GM12878 (cell line): ENCODE measurements at regions not wholly inside any gene's neighbourhood (a gene's known extent, or its start where the extent isn't known, plus 50 kb on each side); places are given as distances from the start of the nearest gene placed in this dataset.

ENCODE experiments used
- ATAC-seq: fragments of 200-7000 bp; cut with Tn5 transposase; 3 replicates; pipeline ENCODE4 v1.9.1; 2020; ENCODE audit warnings: mild to moderate bottlenecking, moderate library complexity
- BruUV-seq: library from RNA; stranded (reverse); fragments of 400-500 nt; replicated peaks from 2 replicates; lab custom pipeline; 2021; lab: Mats Ljungman, UMichigan
- CTCF ChIA-PET: fragments of 300-600 bp; sonication (Branson Sonifier 250); formaldehyde crosslinking; extraction: SDS; loops from one replicate; lab custom pipeline; 2021; ENCODE audit warnings: inconsistent platforms; lab: Yijun Ruan, JAX
- POLR2A ChIA-PET: fragments of 350-600 bp; formaldehyde crosslinking; extraction: SDS; loops from one replicate; lab custom pipeline; 2021; ENCODE audit warnings: inconsistent platforms; lab: Charles Lee
- RAD21 ChIA-PET: fragments of 300-600 bp; sonication (Branson Sonifier 250); formaldehyde crosslinking; loops from one replicate; lab custom pipeline; 2023; ENCODE audit warnings: antibody characterized with exemption; ENCODE audit not compliant: unreplicated experiment; lab: Charles Lee
- SMC1A ChIA-PET: fragments of 300-600 bp; sonication (Branson Sonifier 250); formaldehyde crosslinking; loops from one replicate; lab custom pipeline; 2023; ENCODE audit not compliant: unreplicated experiment, uncharacterized antibody; lab: Charles Lee
- DNase-seq: peaks from one replicate; pipeline ENCODE4 v3.0.0-alpha.2; 2011; ENCODE audit warnings: low read depth, low spot score
- FAIRE-seq: peaks from 3 replicates; lab custom pipeline; 2011; peaks lifted over from hg19 to GRCh38; lab: Jason Lieb, UNC
- H2AFZ ChIP-seq: 2 replicates; pipeline ENCODE4 v1.6.0; 2011; ENCODE audit warnings: low read depth, low read length, control low read depth; ENCODE audit not compliant: control insufficient read depth
- H3K27ac ChIP-seq: 2 replicates; pipeline ENCODE4 v1.5.1; 2011; ENCODE audit warnings: control low read depth; ENCODE audit not compliant: control insufficient read depth, insufficient read depth
- H3K27me3 ChIP-seq, 2 experiments: replicated peaks in 1 of 2; 2 replicates each; pipeline versions ENCODE4 v1.6.0 to v1.6.1; 2011; ENCODE audit warnings: low read length in 1 of 2; ENCODE audit not compliant: control insufficient read depth in 2 of 2, insufficient read depth in 2 of 2
- H3K36me3 ChIP-seq, 2 experiments: 2 replicates each; pipeline ENCODE4 v1.5.1; 2011; ENCODE audit warnings: low read length in 1 of 2; ENCODE audit not compliant: control insufficient read depth in 2 of 2, insufficient read depth in 2 of 2
- H3K4me1 ChIP-seq: 2 replicates; pipeline ENCODE4 v1.6.1; 2011; ENCODE audit warnings: mild to moderate bottlenecking, low read length, moderate library complexity, mixed read lengths; ENCODE audit not compliant: control insufficient read depth, insufficient read depth
- H3K4me2 ChIP-seq: 2 replicates; pipeline ENCODE4 v1.6.0; 2011; ENCODE audit warnings: control low read depth; ENCODE audit not compliant: control insufficient read depth, insufficient read depth
- H3K4me3 ChIP-seq: fragments of 200-600 bp; sonication (generic); 2 replicates; pipeline ENCODE4 v1.5.1; 2016
- H3K79me2 ChIP-seq: 2 replicates; pipeline ENCODE4 v1.6.0; 2011; ENCODE audit warnings: low read length; ENCODE audit not compliant: control insufficient read depth, insufficient read depth
- H3K9ac ChIP-seq: 2 replicates; pipeline ENCODE4 v1.8.0; 2011; ENCODE audit warnings: low read length, control low read depth, mixed read lengths; ENCODE audit not compliant: control insufficient read depth, insufficient read depth
- H3K9me3 ChIP-seq: replicated peaks from 3 replicates; pipeline ENCODE4 v1.5.1; 2011; ENCODE audit warnings: mild to moderate bottlenecking, low read length; ENCODE audit not compliant: control insufficient read depth, insufficient read depth
- H4K20me1 ChIP-seq: 2 replicates; pipeline ENCODE4 v1.6.0; 2011; ENCODE audit not compliant: control insufficient read depth, insufficient read depth
- BACH1 ChIP-seq: fragments of 450-650 bp; IDR thresholded peaks from 2 replicates; pipeline ENCODE4 v1.6.1; 2017; ENCODE audit warnings: mild to moderate bottlenecking, borderline replicate concordance
- CREB1 ChIP-seq: IDR thresholded peaks from 2 replicates; pipeline ENCODE4 v1.6.1; 2012; ENCODE audit warnings: low read depth, mild to moderate bottlenecking, inconsistent platforms
- HDGF ChIP-seq: fragments of 450-650 bp; IDR thresholded peaks from 2 replicates; pipeline ENCODE4 v1.6.1; 2016; ENCODE audit warnings: antibody characterized with exemption
- IRF4 ChIP-seq: IDR thresholded peaks from 2 replicates; pipeline ENCODE4 v1.6.1; 2011; ENCODE audit warnings: low read depth, low read length
- JUND ChIP-seq: IDR thresholded peaks from 2 replicates; pipeline ENCODE4 v1.6.1; 2012; ENCODE audit warnings: low read depth, mild to moderate bottlenecking, low read length, improper control_type of control experiment, moderate library complexity
- MEF2B ChIP-seq: fragments of 450-650 bp; IDR thresholded peaks from 2 replicates; pipeline ENCODE4 v1.6.1; 2018; ENCODE audit warnings: mild to moderate bottlenecking, moderate library complexity; ENCODE audit not compliant: partially characterized antibody, poor library complexity, severe bottlenecking
- MYC ChIP-seq: IDR thresholded peaks from 2 replicates; pipeline ENCODE4 v1.6.1; 2011; ENCODE audit warnings: mild to moderate bottlenecking, low read length, moderate library complexity, inconsistent platforms; ENCODE audit not compliant: insufficient read depth, insufficient replicate concordance, insufficient read length, severe bottlenecking
- PAX8 ChIP-seq: fragments of 450-650 bp; IDR thresholded peaks from 2 replicates; pipeline ENCODE4 v1.6.1; 2017; ENCODE audit warnings: mild to moderate bottlenecking, moderate library complexity
- POLR2A ChIP-seq: IDR thresholded peaks from 2 replicates; pipeline ENCODE4 v1.6.1; 2011; ENCODE audit warnings: low read depth, mild to moderate bottlenecking, low read length
- STAT3 ChIP-seq: IDR thresholded peaks from 2 replicates; pipeline ENCODE4 v1.6.1; 2011; ENCODE audit warnings: low read depth, low read length, improper control_type of control experiment
- TBL1XR1 ChIP-seq: IDR thresholded peaks from 2 replicates; pipeline ENCODE4 v1.6.1; 2012; ENCODE audit warnings: low read depth, low read length, improper control_type of control experiment
- USF1 ChIP-seq: IDR thresholded peaks from 2 replicates; pipeline ENCODE4 v1.6.1; 2011; ENCODE audit warnings: borderline replicate concordance, low read depth, mild to moderate bottlenecking, moderate library complexity, mixed read lengths, low read length; ENCODE audit not compliant: insufficient read depth; ENCODE audit errors: extremely low read length
- ZNF24 ChIP-seq: fragments of 450-650 bp; IDR thresholded peaks from 2 replicates; pipeline ENCODE4 v1.6.1; 2017; ENCODE audit warnings: antibody characterized with exemption, mild to moderate bottlenecking
- ZNF622 ChIP-seq: fragments of 450-650 bp; IDR thresholded peaks from 2 replicates; pipeline ENCODE4 v1.6.1; 2017; ENCODE audit warnings: mild to moderate bottlenecking, inconsistent platforms
- WGBS: methylation state at CpG from one replicate; pipeline ENCODE4 v1.1.6; 2016; ENCODE audit warnings: low lambda C conversion rate; ENCODE audit not compliant: insufficient replicate concordance, insufficient coverage; ENCODE audit errors: missing lambda C conversion rate; 5-methylcytosine and 5-hydroxymethylcytosine counted together
- in situ Hi-C: fragments of 300-500 bp; cut with MboI; formaldehyde crosslinking; loops from 9 replicates; pipeline ENCODE4 v1.14.3; 2018; ENCODE audit warnings: mixed read lengths
- intact Hi-C: fragments of 100-400 bp; cut with micrococcal nuclease; formaldehyde crosslinking; loops from one replicate; pipeline ENCODE4 v1.14.2; 2022; ENCODE audit not compliant: unreplicated experiment
- TF ChIP-seq, protein P1 (sequence below): IDR thresholded peaks from 2 replicates; pipeline ENCODE4 v1.6.1; 2012; ENCODE audit warnings: low read depth, low read length, improper control_type of control experiment

- ChIA-PET RAD21 (no interaction called here), CTCF (no interaction called here)
- peaks cover 2% of the 10 kb centered on the region in 2 experiments; a peak in 3 of 4 replicates for H3K27me3 ChIP-seq
Observed at GRCh38 chr2:236915726-236916125, 170.0 kb upstream of the COPS8 start.

More at GRCh38 chr2:236915726-236916125, 170.0 kb upstream of the COPS8 start:
- no peaks in the 10 kb centered on the region for H3K79me2 ChIP-seq
- WGBS, result 58% methylated on average over 8 of the region's 8 CpGs
- no peak overlapping the region for H3K27ac ChIP-seq
- no peaks in the 10 kb centered on the region for H3K4me1 ChIP-seq
- H3K9me3 ChIP-seq, result no peaks in the 10 kb centered on the region
- TF ChIP-seq ZNF24 (no peak), MYC (no peak), MEF2B (no peak), USF1 (no peak), PAX8 (no peak), ZNF622 (no peak), IRF4 (no peak), POLR2A (no peak), HDGF (no peak), JUND (no peak), CREB1 (no peak), TBL1XR1 (no peak), BACH1 (no peak), STAT3 (no peak)
- TF ChIP-seq, protein P1, sequence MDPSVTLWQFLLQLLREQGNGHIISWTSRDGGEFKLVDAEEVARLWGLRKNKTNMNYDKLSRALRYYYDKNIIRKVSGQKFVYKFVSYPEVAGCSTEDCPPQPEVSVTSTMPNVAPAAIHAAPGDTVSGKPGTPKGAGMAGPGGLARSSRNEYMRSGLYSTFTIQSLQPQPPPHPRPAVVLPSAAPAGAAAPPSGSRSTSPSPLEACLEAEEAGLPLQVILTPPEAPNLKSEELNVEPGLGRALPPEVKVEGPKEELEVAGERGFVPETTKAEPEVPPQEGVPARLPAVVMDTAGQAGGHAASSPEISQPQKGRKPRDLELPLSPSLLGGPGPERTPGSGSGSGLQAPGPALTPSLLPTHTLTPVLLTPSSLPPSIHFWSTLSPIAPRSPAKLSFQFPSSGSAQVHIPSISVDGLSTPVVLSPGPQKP, result no peak
- ChIA-PET POLR2A (no interaction called here), SMC1A (no interaction called here)
- intact Hi-C loops (no loop called here), in situ Hi-C loops (no loop called here)
- no peak for ATAC-seq
- H4K20me1 ChIP-seq, result no peaks in the 10 kb centered on the region
- no peaks in the 10 kb centered on the region for H3K36me3 ChIP-seq
- no peak overlapping the region for H3K4me2 ChIP-seq
- no peak for DNase-seq
- no peak overlapping the region for H2AFZ ChIP-seq
- H3K9ac ChIP-seq, result no peak overlapping the region
- no peak for FAIRE-seq
- no TSS peak for BruUV-seq
- H3K4me3 ChIP-seq, result no peak overlapping the region
